Posterior cingulate gyrus (tissue), 11 donors: ENCODE measurements at regions not wholly inside any gene's neighbourhood (a gene's known extent, or its start where the extent isn't known, plus 50 kb on each side); places are given as distances from the start of the nearest gene placed in this dataset.
"Not testable (repeated sequence)": the region's sequence is repeated elsewhere in the genome, so short reads cannot be mapped to it uniquely, and the experiment has no call there.

ENCODE experiments used
- DNase-seq, 10 donors: peaks; one replicate each; pipeline versions ENCODE4 v3.0.0 to v3.0.0-alpha.2; 2020 to 2021; ENCODE audit warnings: mixed read lengths in 3 of 10
- intact Hi-C: fragments of 100-400 bp; cut with DNase I; formaldehyde crosslinking; loops from one replicate; pipeline ENCODE4 v1.15.1; 2023

DNA sequence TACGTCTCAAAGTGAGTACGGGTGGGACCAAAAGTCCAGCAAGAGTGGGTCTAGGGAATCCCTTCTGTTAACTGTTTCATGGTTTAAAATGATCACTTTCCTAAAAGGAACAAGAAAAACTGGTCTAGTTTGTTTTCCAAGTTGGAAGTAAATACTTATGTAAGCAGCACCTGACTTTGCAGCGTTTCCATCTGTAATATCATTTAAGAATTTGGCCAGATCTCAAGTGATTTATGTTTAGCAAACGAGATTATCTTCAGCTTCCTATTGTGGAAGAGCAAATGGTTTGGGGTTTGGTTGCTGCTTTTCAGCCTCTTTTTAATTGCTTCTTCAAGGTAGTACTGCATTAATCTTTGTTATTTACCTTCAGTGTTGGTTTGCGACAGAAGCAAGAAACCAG is 50.4 kb downstream of the FHIP1A start:
- intact Hi-C loops: no loop called here

DNA sequence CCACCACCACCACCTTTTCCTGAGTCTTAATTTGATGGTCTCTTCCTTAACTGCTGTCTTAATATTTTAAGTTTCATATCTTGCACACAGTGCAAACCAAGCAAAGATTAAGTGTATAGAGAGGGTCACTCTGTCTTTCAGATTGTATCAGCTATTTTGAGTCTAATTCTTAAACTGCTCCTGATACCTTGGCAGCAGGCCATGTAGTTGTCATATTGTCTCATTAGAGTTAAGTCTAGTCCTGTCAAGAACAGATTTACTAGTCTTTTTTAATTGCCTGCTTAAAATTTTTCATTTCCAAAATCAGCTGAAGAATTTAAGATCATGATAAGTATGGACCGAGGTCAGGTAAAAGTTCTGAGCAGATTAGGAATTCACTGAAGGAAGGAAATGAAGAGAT is 51.5 kb downstream of the FHIP1A start:
- DNase-seq: no peak
- intact Hi-C loops: no loop called here

More for the DNA sequence above, 50.4 kb downstream of the FHIP1A start:
- no peak for DNase-seq

DNA sequence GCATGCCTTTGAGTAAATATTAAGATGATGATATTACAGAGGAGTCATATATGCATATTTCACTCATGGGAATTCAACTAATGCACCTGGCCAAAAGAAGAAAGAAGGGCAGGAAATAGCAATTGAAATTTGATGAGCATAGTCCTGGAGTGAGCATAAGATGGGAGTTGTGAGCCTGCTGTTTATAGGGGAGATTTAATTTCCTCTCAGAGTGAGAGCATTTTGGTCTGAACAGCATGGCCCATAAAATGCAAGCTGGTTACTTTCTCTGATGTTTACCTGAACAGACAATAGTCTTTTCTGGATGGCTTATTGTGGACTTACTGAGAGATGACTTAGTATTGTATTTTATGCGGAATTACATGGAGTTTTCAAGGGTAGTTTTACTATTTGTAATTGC is 53.6 kb downstream of the FHIP1A start:
- intact Hi-C loops: no loop called here
- DNase-seq: no peak

DNA sequence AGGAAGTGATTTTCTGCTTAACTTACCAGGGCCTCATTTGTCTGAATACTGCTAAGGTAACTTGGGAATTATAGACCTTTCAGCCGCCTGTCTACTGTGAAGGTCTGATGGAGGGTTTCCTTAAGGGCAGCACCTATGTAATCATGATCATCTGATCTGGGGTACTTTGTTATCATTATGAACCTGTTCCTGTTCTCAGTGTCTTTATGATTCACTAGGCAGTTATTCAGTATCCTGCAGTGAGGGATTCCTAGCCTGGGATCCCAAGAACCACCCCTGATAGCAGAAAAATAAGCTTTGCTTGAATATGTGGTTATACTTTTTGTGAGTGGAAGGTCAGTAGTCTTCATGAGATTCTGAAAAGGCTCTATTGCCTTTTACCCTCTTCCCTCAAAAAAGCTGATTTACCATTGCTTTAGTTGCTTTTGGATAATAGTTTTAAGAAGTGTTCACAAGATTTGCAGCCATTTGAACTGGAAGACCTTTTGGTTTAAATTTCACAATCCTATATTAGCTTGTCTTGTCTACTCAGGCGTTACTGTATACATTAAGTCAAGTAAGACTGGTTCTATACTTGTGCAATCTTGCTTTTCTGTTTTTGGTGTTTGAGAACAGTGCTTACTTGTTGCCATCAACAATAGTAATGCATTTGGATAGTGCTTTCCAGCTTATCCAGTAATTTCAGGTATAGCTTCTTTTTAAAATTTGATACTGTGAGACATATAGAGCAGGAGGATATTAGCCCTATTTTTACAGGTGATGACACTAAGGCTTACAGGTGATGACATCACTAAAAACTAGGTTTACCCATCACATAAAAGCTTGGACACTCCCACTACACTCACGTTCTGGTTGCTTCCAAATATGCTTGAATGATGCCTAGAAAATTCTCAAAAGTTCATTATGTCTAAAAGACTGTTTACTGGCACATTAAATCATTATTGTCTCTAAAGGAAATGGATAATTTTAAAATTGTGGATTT is 60.0 kb downstream of the FHIP1A start:
- intact Hi-C loops: no loop called here

GRCh38 chr4:151469970-151470369 is 61.0 kb downstream of the FHIP1A start:
- intact Hi-C loops: no loop called here
- DNase-seq: no peak

More for the DNA sequence above, 60.0 kb downstream of the FHIP1A start:
- no peak for DNase-seq

- no peak for DNase-seq
- intact Hi-C loops: no loop called here
Observed at GRCh38 chr4:151471728-151472127, 62.8 kb downstream of the FHIP1A start.

DNA sequence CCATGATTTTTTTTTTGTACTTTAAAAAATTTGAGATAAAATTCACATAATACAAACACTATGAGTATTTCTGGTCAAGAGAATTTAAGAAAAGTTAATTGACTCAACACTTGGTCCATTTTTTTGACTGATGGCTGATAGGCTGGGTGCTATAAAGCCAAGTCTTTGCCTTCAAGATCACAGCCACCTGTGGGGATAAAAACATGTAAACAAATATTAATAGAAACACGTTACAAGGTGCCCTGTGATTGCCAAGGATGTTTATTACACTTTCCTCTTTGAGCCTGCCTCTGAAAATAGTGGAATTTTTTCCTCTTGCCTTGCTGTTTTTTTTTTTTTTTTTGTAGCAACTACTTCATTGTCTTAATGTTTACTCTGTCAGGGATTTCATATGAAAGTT is 63.3 kb downstream of the FHIP1A start:
- intact Hi-C loops: no loop called here
- no peak for DNase-seq

GRCh38 chr4:151472711-151473110 is 63.7 kb downstream of the FHIP1A start:
- no peak for DNase-seq
- intact Hi-C loops: no loop called here

GRCh38 chr4:151473521-151474097 is 64.6 kb downstream of the FHIP1A start:
- intact Hi-C loops: no loop called here
- DNase-seq: no peak

DNA sequence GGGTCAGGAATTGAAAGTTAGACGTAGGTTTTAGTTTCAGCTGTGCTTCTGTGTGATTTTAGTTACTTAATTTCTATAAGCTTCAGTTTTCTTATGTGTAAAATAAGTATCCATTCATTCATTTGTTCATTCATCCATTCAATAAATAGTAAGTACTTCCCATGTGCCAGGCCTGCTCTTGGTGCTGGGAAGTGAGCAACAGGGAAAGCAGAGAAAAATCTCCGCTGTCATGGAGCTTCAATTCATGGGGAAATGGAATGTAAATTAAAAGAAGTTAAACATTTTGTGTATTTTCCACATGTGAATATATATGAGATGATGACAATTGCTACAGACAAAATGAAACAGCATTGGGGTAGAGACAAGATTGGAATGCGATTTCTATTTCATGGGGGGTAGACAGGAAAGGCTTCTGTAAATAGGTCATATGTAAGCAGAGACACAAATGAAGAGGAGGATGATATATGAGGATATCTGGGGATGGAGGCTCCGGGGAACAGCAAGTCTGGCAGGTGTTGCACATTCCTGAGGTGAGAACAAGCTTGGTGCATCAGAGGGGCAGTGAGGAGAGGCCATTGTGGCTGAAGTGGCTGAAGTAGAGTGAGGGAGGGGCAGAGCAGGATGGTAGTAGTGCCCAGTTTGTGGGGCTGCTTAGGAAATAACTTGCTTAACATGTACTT is 66.2 kb downstream of the FHIP1A start:
- no peak for DNase-seq
- intact Hi-C loops: no loop called here

DNA sequence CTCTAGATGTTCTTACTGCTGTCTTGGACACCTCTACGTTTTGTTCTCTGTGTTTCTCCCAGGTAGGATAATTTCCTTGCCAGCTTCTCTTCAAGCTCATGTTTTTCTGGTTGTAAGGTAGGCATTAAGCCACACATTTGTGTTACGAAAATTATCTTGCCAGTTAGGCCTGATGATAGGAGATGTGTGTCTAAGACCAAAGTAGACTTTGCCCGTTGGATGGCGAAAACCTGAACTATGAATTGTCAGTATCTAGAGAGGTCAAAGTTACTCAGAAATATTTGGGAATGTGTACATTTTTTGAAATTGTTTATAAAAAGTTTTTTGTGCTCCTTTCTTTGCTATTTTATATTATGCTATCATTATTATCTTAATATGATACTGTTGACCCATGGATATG is 72.8 kb downstream of the FHIP1A start:
- intact Hi-C loops: no loop called here
- no peak for DNase-seq

DNA sequence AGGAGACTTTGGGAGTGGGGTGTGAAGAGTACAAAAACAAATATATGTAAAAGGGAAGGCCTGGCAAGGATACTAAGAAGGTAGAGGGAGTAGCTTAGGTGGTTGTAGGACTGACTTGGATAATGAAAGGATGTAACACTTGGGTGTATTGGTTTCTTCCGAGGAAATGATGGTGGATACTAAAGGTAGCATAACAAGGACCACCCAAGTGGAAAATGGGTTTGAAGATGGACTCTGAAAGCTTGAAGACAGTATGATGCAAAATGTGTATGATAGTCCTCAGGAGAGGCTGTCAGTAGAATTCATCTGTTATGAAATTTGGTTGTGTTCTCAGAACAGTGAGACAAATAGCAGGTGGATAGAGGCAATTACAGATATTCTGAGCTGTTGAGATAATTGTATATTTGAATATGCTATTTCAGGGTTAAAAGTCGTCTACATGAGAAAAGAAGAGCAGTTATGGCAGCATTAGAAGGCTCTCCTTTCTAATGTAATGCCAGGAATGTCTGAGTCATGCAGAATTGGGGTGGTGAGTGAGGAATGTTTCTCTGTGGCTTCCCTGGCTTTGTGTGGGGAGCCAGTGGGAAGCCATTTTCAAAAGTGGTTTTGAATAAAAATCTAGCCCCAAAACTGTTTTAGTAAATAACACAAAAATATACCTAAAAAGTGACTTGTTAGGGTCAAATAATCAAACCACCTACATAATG is 75.6 kb downstream of the FHIP1A start:
- intact Hi-C loops: no loop called here

GRCh38 chr4:151485541-151486131 is 76.7 kb downstream of the FHIP1A start:
- DNase-seq: no peak
- intact Hi-C loops: no loop called here

More for the DNA sequence above, 75.6 kb downstream of the FHIP1A start:
- no peak for DNase-seq

- intact Hi-C loops: no loop called here
- DNase-seq: no peak
Observed at GRCh38 chr4:151486168-151486567, 77.2 kb downstream of the FHIP1A start.

DNA sequence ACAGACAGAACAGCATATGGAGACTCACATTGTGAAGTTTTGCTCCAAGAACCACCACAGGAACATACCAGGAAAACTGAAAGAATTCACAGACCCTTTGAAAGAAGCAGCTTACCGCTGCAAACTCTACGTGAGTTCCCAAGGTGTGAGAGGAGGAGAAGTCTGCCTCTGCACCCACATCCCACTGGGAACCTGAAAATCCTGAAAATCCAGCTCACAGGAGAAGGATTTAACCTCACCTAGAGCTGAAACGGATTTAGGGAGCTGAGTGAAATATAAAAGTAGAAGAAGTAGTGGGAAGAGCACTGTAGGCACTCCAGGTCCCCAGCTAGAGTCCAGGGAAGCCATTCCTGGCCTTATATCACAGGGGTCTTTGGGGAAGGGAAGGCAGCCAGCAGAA is 80.0 kb downstream of the FHIP1A start:
- intact Hi-C loops: no loop called here
- no peak for DNase-seq

DNA sequence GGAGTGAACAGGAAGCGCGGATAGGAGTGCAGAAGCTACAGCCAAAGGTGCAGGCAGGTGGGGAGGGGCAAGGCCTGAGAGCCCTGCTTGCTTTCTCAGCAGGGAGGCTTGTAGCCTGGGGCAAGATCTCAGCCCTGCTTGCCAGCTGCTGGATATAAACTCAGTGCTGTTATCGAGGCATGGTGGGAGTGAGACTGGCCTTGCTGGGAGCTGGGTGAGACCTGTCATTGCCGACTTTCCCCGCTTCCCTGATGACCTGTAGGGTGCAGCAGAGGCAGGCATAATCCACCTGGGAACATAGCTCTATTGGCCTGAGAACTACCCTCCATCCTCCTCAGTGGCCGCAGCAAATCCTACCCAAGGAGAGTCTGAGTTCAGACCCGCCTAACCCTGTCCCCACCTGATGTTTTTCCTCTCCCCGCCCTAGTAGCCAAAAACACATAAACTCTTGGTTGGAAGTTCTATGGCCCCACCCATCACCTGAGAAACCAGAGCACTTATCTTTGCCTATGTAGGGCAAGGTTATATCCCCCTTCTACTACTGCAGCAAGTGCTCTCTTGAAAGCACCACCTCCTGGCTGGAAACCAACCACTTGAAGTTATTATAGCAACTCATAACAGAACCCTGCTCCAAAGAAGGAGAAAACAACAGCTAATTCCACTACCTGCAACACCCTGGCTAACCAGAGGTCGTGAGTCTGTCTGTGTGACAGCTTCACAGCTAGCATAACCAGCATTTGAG is 80.7 kb downstream of the FHIP1A start:
- DNase-seq: peak in 1 of 10 donors; percentile 38
- intact Hi-C loops: no loop called here

- intact Hi-C loops, DNase-seq: not testable (repeated sequence)
Observed at GRCh38 chr4:151495612-151496011, 86.6 kb downstream of the FHIP1A start.

DNA sequence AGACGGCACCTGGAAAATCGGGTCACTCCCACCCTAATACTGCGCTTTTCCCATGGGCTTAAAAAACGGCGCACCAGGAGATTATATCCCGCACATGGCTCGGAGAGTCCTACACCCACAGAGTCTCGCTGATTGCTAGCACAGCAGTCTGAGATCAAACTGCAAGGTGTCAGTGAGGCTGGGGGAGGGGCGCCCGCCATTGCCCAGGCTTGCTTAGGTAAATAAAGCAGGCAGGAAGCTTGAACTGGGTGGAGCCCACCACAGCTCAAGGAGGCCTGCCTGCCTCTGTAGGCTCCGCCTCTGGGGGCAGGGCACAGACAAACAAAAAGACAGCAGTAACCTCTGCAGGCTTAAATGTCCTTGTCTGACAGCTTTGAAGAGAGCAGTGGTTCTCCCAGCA is 102.6 kb downstream of the FHIP1A start:
- intact Hi-C loops, DNase-seq: not testable (repeated sequence)

DNA sequence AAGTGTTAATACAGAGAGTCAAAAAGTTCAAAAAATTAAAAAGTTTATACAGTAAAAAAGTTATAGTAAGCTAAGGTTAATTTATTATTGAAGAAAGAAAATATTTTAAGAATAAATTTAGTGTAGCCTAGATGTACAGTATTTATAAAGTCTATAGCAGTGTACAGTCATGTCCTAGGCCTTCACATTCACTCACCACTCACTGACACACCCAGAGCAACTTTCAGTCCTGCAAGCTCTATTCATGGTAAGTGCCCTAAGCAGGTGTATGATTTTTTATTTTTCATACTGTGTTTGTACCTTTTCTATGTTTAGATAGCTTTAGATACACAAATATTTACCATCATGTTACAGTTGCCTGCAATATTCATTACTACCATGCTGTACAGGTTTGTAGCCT is 108.9 kb downstream of the FHIP1A start:
- intact Hi-C loops: no loop called here
- no peak for DNase-seq

DNA sequence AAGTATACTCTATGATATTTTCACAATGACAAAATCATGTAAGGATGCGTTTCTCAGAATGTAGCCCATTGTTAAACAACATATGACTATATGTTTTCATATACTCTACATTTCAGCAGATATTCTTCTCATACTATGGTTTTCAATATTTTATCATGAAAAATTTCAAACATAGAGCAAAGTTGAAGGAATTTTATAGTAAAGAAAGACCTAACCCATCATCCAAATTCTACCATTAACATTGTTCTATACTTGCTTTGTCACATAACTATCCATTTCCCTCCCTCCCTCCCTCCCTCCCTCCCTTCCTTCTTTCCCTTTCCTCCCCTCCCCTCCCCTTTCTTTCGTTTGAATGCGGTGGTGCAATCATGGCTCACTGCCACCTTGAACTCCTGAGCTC is 109.4 kb downstream of the FHIP1A start:
- no peak for DNase-seq
- intact Hi-C loops: no loop called here
